Brain microvascular endothelial cell (primary cell): ENCODE measurements at regions not wholly inside any gene's neighbourhood (a gene's known extent, or its start where the extent isn't known, plus 50 kb on each side); places are given as distances from the start of the nearest gene placed in this dataset.

Source experiments
- DNase-seq: peaks from one replicate; pipeline ENCODE4 v3.0.0-alpha.2; 2020
- H3K27ac ChIP-seq: fragments of 250-450 bp; sonication (Bioruptor Pico); 2 replicates; pipeline ENCODE4 v1.5.1; 2020; ENCODE audit warnings: mild to moderate bottlenecking, moderate library complexity
- H3K27me3 ChIP-seq: fragments of 250-450 bp; sonication (Bioruptor Pico); replicated peaks from 2 replicates; pipeline ENCODE4 v1.5.1; 2020; ENCODE audit warnings: mild to moderate bottlenecking
- H3K36me3 ChIP-seq: fragments of 250-450 bp; sonication (Bioruptor Pico); replicated peaks from 2 replicates; pipeline ENCODE4 v1.5.1; 2020; ENCODE audit warnings: mild to moderate bottlenecking
- H3K4me3 ChIP-seq: 2 replicates; pipeline ENCODE4 v1.5.1; 2011; ENCODE audit warnings: low read depth, mild to moderate bottlenecking, control low read depth, low read length, moderate library complexity
- CTCF ChIP-seq: IDR thresholded peaks from 2 replicates; pipeline ENCODE4 v1.5.1; 2011; ENCODE audit warnings: low read depth, mild to moderate bottlenecking, moderate library complexity, low read length, control low read depth, inconsistent platforms; ENCODE audit errors: missing control alignments
- in situ Hi-C: cut with HindIII; loops from 2 replicates; pipeline ENCODE4 v1.10.0; 2017; ENCODE audit warnings: low sequenced_read_pairs, low pct_ligation_motif_present

- H3K36me3 ChIP-seq, result no peaks in the 10 kb centered on the region
- no peaks in the 10 kb centered on the region for H3K27me3 ChIP-seq
- H3K27ac ChIP-seq, result no peak overlapping the region
- TF ChIP-seq CTCF, result no peak
- DNase-seq, result no peak
- in situ Hi-C loops, result no loop called here
- H3K4me3 ChIP-seq, result no peak overlapping the region
Measured at GRCh38 chrX:3257471-3257870, 89.0 kb downstream of the MXRA5 start.

GRCh38 chrX:3256868-3257267 lies 89.6 kb downstream of the MXRA5 start:
- H3K27me3 ChIP-seq, result no peaks in the 10 kb centered on the region
- no peak for TF ChIP-seq CTCF
- DNase-seq, result no peak
- in situ Hi-C loops, result no loop called here
- no peaks in the 10 kb centered on the region for H3K36me3 ChIP-seq
- H3K27ac ChIP-seq, result no peak overlapping the region
- H3K4me3 ChIP-seq, result no peak overlapping the region

GRCh38 chrX:3252744-3253143 lies 93.7 kb downstream of the MXRA5 start:
- TF ChIP-seq CTCF, result no peak
- no peak for DNase-seq
- Histone ChIP-seq H3K36me3 (no peaks in the 10 kb centered on the region), H3K27ac (no peak overlapping the region), H3K4me3 (no peak overlapping the region), H3K27me3 (no peaks in the 10 kb centered on the region)
- in situ Hi-C loops, result no loop called here

GRCh38 chrX:3250966-3251365 lies 95.5 kb downstream of the MXRA5 start:
- H3K4me3 ChIP-seq, result no peak overlapping the region
- peak; percentile 6 for DNase-seq
- H3K27me3 ChIP-seq, result no peaks in the 10 kb centered on the region
- H3K36me3 ChIP-seq, result no peaks in the 10 kb centered on the region
- in situ Hi-C loops, result no loop called here
- TF ChIP-seq CTCF, result no peak
- H3K27ac ChIP-seq, result no peak overlapping the region

GRCh38 chrX:3244955-3245354 lies 101.5 kb downstream of the MXRA5 start:
- in situ Hi-C loops, result no loop called here
- TF ChIP-seq CTCF, result peak; percentile 31
- Histone ChIP-seq H3K36me3 (no peaks in the 10 kb centered on the region), H3K27me3 (no peaks in the 10 kb centered on the region), H3K27ac (peak overlapping the region; percentile 21), H3K4me3 (no peak overlapping the region)
- no peak for DNase-seq

GRCh38 chrX:3244203-3244743 lies 102.2 kb downstream of the MXRA5 start:
- Histone ChIP-seq H3K27me3 (no peaks in the 10 kb centered on the region), H3K4me3 (peak overlapping the region; percentile 7), H3K36me3 (no peaks in the 10 kb centered on the region), H3K27ac (peak overlapping the region; percentile 72)
- no peak for TF ChIP-seq CTCF
- in situ Hi-C loops, result no loop called here
- DNase-seq, result peak; percentile 68
